GM21717 (cell line): ENCODE measurements at regions not wholly inside any gene's neighbourhood (a gene's known extent, or its start where the extent isn't known, plus 50 kb on each side); places are given as distances from the start of the nearest gene placed in this dataset.

Experiments
- ATAC-seq: cut with Tn5 transposase; IDR thresholded peaks from one replicate; pipeline ENCODE4 v1.9.1; 2021; ENCODE audit warnings: mild to moderate bottlenecking, moderate library complexity; ENCODE audit not compliant: unreplicated experiment

DNA sequence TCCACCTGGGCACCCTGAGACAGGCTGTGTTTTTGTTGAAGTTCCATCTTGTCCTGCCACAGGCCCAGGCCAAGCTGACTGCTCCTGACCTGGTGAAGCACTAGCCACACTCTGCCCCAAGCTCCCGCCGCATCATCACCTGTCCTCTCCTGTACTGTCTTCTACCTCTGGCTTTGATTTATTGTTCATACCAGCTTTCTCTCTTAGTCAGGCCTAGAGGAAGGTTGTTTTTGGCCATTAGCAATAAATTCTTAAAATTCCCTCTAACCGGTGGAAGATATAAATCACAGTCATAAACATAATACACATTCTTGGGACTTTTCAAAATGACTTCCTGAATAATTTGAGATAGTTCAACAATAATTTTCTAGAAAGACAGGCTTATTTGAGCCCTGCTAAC is 169.4 kb downstream of the DAD1 start:
- ATAC-seq: no peak

DNA sequence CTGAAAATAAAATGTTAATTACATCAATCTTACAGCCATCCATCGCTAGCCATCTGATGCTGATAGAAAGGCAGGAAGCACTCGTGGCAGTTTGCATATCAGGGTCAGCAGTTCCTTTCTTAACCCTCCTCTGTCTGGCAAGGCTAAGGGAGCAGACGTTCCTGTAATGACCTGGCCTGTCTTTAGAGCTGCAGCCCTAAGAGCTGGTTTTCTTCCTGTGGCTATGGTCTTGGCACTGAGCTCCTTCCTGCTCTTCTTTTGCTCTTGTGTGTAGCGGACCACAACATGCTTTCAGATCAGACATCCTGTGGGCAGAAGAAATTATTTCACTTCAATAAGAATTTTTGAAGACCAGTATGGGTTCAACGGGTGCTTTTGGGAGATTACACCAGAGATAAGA is 170.4 kb downstream of the DAD1 start:
- ATAC-seq: no peak

DNA sequence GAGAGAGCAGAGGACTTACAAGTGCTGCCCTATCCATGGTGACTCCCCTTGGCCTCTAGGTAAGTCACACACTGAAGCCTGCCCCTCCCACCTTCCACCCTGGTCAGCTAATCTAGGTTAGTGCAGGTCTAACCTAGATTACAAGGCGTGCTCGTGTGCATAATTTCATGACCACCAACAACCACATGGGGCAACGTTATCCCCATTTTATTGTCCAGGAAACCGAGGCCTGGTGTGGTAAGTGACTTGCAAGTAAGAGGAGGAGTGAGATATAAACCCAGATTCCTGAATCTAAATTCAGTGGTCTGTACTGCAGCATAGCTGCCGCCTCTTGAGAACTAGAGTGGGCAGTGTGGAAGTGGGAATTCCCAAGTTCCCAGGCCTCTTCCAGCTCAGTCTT is 171.1 kb downstream of the DAD1 start:
- no peak for ATAC-seq

DNA sequence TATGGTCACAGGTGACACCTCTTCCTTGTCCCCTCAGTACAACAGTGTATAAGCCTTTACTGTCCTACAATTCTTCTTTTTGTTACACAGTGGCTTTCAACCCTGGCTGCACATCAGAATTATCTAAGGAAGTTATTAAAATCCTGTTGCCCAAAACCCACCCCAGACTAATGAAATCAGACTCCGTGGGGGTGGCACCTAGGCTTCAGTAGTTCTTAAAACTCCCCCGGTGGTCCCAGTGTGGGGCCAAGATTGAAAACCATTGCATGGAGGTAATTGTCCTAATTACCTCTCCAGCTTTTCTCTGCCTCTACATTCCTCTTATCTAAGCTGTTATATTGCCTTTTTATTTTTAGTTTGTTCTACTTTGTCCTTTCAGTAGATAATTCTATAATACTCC is 172.8 kb downstream of the DAD1 start:
- ATAC-seq: no peak

DNA sequence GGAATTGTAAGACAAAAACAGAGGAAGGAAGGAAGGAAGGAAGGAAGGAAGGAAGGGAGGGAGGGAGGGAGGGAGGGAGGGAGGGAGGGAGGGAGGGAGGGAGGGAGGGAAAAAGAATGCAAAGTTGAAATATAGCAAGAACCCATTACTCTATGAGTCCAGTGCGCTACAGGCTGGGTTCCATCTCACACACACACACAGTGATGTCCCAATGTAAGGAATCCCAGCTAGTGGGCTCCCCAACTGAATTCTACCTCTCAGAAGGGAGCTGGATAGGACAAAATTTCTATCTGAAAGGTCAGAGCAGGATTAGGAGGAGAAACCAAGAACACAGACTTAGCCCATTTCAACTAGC is 173.4 kb downstream of the DAD1 start:
- no peak for ATAC-seq

DNA sequence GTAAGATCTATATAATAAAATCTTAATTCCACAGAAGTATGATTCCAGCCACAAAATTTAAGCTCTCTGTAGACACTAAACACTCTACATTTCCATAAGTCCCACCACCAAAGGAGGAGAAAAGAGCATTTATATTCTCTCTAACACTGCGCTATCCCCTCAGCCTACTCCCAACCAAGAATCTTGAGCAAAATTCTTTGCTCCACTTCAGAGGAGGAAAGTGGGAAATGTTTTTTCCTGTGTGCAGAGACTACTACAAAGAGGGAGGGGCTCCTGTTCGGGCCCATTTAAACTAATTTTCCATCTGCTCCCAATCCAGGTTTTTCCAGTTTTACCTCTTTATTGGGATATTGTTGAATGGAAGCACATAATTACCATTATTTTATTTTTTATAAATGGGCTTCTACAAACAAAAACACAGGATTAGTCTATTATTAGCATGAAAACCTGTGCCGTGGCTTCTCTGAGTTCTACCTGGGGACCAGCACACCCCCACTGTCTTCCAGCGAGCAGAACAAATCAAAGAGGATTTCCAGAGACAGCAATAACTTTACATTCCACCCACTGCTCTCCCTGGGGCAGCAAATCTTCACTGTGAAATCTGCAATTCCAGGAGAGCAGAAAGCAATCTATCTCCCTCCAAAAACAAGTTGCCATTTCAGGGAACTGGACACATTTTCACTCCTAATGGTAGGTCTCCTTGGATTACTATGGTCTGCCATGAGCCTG is 174.0 kb downstream of the DAD1 start:
- ATAC-seq: no peak

DNA sequence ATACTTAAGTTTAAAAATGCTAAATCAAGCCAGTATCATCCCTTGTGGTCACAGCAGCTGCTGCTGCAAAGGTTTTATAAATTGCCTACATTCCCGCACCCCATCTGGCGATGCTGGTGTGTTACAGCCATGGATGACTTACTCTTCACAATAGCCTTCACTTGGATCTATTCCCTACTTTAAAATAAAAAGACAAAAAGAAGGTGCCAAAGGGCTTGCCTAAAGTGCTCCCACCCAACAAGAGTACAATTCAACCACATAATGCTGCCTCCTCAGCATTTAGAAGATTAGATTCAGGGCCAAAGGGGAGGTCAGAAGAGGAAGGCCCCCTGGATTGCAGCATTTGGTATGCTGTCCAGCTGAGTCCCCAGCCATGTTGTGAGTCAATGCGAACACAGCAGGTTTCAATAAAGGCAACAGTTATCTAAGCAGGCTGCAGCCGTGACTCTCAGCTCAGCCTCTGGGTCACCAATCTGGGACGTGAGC is 176.1 kb downstream of the DAD1 start:
- ATAC-seq: no peak

DNA sequence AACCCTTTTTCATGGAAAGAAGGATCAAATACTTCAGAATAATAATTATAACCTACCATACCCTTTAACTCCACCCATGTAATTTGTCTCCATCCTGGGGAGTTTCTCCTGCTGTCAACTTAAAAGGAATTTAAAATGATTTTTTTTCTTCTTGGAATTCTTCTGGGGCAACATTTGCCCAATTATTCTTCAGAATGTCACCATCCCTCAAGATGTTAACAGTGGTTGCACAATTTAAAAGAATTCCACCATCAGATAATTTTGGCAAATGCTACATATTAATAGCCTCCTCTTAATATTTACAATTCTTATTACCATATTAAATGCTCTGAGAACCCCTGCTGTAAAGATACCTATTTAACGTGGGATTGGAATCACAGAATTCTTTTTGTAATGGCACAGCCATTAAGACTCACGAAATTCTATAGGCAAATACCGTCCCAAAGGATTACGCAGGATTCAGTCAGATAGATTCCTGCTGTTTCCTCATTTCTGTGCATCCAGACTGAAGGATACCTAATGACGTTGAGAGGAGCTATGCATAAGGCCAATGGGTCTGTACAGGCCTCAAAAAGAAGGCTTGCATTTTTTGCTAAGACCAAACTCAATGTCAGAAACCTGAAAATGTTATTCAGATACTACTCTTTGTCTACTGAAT is 177.5 kb downstream of the DAD1 start:
- no peak for ATAC-seq

DNA sequence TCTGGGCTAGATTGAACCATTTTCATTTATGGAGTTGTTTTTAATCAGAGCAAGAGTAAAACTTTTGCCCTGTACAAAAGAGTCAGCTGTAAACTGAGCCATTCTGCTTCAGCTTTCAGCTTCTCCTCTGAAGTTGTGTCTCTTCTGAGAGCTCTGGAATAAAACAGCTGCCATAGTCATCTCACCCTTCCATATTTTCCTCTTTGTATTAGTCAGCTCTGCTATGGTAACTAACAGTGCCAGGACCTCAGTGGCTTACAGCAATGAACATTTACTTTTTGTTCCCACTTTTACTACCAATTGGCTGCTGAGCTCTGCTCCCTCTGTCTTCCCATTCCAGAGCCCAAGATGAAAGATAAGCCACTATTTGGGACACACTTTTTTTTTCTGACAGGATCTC is 178.5 kb downstream of the DAD1 start:
- ATAC-seq: no peak

DNA sequence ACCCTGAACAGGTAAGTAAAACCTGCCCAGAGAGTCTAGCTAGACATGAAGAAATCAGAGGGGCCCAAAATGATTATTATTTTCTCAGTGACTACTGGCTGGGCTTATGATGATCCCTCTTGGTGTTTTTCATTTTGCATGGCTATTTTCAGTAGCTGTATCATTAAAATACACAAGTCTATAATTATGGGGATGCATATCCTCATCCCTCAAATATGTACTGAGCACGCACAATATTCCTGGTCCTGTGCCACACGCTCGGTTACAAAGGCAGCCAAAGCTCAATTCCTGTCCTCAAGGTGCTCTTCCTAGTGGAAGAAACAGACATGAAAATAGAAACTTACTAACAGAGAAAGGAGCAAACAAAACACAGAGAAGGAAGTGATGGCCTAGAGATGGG is 180.0 kb downstream of the DAD1 start:
- ATAC-seq: no peak

DNA sequence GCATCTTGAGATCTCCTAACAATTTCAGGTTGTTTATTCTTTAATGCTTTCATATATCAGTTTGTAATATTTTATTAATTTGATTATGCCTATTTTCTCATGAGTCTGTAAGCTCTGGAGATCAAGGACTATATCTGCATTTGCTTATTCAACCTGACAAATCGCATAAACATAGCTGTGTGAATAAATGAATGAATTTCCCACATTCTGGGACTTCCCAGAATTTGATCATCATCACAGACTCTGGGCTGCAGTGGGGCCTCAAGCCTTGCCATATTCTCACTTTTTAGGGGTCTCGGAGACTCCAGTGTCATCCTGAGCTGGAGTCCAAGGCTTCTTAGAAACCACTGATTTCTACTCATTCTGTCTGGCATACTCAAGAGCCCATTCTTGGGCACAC is 180.5 kb downstream of the DAD1 start:
- no peak for ATAC-seq

DNA sequence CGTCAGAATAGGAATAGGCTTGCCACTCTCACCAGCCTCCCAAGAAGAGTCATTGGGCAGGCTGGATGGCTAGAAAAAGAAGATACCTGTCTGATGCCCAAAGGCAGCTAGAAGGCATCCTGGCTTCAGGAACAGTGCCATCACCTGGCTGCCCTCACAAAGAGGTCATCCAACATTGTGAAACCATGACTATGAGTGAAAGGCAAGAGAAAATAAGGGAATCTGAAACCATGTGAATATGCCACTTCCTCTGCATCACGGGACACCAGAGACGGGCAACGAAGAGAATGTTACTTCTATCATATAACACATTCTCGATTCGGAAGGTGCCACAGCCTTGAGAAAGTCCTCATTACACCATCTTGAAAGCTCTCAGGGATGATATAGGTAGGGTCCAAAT is 182.0 kb downstream of the DAD1 start:
- ATAC-seq: no peak

DNA sequence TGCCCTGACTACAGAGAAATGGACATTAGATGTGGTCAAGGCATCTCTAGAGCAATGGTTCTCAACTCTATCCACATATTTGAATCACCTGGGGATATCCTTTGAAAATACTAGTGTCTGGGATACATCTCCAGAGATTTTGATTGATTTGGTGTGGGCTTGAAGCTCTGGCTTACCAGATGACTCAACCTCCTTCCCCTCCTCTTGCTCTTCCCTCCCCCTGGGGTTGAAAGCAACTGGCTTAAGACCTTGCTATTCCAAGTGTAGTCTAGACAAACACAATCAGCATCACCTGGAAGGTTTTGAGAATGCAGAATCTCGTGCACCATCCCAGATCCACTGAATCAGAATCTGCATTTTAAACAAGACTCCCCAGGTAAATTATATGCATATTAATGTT is 183.8 kb downstream of the DAD1 start:
- no peak for ATAC-seq

DNA sequence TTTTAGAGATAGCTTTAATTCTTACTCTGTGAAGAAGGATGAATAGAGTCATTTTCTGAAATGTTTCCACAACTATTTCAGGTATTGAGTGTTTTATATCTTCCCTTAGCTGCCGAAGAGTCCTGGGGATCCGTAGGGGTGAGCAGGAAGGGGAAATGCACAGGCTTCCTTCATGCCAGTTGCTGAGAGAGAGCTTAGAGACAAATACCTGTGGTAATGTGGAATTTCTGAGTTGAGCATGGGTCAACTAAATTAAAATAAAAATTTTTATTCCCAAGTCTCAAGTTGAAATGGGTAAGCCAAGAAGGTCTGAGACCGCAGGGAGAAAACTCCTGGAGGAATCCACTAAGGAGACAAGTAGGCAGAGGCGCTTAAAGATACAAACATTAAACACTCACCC is 185.7 kb downstream of the DAD1 start:
- no peak for ATAC-seq

DNA sequence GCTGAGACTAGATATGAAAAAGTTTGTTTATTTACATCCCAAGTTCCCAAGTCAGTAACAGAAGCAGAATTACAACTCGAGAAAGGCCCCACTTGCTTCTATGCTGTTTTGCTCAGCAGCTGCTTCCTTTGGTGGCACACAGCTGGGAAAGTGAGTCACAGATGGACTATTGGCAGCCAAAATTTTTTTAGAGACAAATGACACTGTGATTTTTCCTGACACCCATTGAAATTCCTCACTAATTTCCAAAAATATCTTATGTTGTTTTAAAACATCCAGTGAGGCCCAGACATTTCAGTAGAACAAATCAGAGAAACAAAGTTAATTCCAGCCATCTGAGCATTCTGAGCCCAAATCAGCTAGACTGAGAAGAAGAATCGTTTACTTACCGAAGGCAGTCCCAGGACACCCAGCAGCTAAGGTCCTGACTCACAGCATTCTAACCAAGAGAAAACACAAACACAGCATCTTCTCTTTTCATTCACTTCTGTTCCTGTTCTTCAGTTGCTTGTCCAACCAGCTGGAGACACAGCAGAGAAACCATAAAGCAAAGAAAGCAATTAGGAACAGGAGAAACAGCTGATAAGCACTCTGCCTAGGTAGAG is 188.3 kb downstream of the DAD1 start:
- ATAC-seq: no peak

DNA sequence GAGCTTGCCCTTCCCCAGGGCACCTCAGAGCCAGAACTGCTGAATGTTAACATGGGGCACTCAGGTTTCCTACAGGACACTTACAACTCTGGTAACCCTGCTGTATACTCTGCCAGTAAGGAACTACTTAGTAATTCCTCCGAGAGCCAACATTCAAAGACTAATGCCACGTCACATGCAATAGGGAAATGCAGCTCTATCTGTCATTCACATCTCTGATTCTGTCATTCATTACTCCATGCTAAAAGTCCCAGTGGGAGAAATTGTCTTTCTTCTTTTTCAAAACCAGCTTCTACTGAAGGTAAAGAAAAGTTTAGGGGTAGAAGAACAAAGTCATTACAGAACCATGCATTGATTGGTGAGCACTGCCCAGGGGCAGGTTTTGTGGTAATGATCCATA is 189.2 kb downstream of the DAD1 start:
- no peak for ATAC-seq

DNA sequence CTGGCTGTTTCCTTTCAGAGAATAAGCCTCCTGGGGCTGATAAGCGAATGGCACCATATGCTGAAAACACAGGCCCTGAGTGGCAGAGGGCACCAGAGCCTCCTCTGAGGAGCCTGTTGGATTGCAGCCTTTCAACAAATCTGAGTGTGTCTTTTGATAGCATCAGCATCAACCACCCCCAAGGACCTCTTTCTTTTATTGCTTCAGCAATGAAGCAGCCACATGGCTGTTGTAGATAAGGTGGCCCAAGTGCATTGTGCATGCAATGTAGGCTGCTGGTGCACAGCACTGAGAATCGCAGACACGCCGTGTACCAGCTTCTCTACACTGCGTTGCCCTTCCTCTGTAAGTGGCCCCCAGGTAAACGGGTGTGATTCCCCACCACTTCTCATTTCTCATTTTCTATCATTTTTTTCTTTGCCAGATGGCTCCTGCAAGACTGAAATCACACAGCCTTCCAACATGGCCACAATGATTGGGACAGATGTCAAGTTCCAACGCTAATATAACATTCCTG is 191.7 kb downstream of the DAD1 start:
- no peak for ATAC-seq

DNA sequence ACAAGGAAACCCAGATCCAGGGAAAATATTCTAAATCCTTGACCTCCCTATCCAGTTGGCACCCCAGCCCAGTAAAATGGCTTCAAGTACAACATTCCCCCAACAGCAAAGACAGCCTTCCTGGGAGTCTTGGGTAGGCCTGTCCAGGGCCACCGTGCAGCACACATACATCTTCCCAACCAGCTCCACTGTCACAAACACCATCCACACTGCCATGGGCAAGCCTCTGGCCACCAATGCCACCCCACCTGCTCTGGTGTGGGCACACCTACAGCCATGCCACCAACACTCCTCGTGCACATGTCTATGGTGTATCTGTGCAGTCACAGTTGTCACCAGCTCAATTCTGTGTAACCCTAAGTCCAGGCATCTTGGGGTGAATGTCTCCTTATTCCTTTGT is 193.2 kb downstream of the DAD1 start:
- ATAC-seq: no peak

DNA sequence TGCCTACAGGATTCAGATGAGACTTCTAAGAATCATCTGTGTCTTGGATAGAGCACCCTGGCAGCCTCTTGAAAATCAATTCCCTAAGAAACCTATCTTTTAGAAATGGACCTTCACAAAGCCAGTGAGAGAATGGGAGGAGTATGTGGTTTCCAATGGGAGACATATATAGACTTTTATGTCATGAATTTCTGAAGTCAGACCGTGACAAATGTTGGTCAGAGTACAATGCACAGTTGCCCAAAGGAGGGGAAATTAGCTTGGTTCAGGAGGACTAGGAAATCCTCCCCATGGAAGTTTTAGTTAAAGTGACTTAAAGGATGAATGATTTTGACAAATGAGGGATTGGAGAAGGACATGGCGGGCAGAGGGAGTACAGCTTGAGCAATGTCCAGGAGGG is 194.4 kb downstream of the DAD1 start:
- ATAC-seq: no peak

DNA sequence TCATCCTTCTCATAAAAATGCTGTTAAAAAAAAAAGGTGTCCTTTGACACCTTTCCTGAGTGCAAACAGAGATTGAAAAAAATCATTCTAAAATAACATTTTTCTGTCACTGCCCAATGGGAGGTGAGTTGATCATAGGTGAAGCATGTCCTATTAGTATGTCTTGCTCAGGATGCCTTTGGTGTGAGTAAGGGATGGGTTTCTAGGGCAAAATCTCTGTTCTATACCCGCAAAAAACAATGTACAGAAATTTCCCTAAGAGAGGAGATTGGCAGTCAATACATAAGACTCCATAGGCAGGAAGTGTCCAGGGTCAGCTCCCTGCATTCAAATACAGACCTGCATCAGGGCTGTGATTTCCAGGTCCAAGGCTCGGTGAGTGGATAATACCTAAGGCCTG is 195.2 kb downstream of the DAD1 start:
- ATAC-seq: no peak

DNA sequence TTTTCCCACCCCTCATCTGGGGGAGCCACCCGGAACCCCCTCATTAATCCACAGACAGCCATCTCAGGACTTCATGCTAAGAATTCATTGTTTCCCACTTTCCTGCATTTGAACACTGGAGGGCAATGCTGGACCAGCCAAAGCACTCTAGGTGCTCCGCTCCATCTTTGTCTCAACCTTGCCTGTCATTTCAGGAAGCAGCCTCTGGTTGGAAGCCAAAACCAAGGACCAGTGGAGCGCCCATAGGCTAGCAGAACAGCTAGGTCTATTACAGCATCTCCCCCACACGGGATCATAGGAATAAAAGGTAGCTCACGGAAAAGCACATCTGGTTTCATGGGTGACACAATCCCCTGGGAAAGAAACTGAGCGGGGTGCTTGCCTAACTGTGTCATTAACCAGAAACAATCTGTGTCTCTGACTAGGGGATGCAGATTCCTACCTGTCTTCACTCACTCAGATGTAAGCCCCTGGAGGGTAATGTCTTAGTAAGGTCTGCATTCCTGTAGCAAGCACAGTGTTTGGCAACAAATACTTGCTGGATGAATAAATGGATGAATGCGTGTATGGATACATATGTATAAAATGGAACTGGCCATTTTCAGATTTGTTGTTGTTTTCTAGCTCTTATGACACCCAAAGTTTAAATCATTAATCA is 197.0 kb downstream of the DAD1 start:
- no peak for ATAC-seq
